ENCODE measurements at regions not wholly inside any gene's neighbourhood (a gene's known extent, or its start where the extent isn't known, plus 50 kb on each side); places are given as distances from the start of the nearest gene placed in this dataset.

GRCh38 chr2:4832642-4833041 lies 859.5 kb upstream of the SOX11 start:
- no peak for TF ChIP-seq EZH2 (IDR thresholded peaks at IDR 0.05; ENCODE audit: insufficient read depth, poor library complexity, severe bottlenecking)
- TF ChIP-seq EZH2phosphoT487 (IDR thresholded peaks at IDR 0.05; ENCODE audit: insufficient read depth, low read depth) = no peak

All from GM23248 (cell line).